Lower leg skin (tissue), 4 donors: ENCODE measurements at regions not wholly inside any gene's neighbourhood (a gene's known extent, or its start where the extent isn't known, plus 50 kb on each side); places are given as distances from the start of the nearest gene placed in this dataset.

Experiments
- DNase-seq, 2 donors: peaks; one replicate each; pipeline ENCODE4 v3.0.0-alpha.2; 2019; ENCODE audit warnings: low spot score in 2 of 2
- H3K4me3 ChIP-seq: fragments of 200-600 bp; sonication (generic); 2 replicates; pipeline ENCODE4 v1.5.1; 2017; ENCODE audit warnings: mild to moderate bottlenecking, low read depth; ENCODE audit not compliant: poor library complexity, severe bottlenecking
- CTCF ChIP-seq, 3 donors: fragments of 450-650 bp; IDR thresholded peaks; one replicate each; pipeline ENCODE4 v1.5.1; 2016; ENCODE audit warnings: antibody characterized with exemption in 3 of 3, mild to moderate bottlenecking in 3 of 3, moderate library complexity in 2 of 3
- POLR2A ChIP-seq, 2 donors: fragments of 450-650 bp; IDR thresholded peaks; one replicate each; pipeline ENCODE4 v1.6.1; 2016 to 2017; ENCODE audit warnings: antibody characterized with exemption in 2 of 2, mild to moderate bottlenecking in 1 of 2, moderate library complexity in 1 of 2
- WGBS, 2 donors: methylation state at CpG; one replicate each; pipeline ENCODE4 v1.1.5; 2018; 5-methylcytosine and 5-hydroxymethylcytosine counted together
- intact Hi-C: fragments of 100-400 bp; cut with DNase I; formaldehyde crosslinking; loops from one replicate; pipeline ENCODE4 v1.15.0; 2023; ENCODE audit warnings: low total_unique reads

- intact Hi-C loops = no loop called here
- no peak overlapping the region for H3K4me3 ChIP-seq
- TF ChIP-seq POLR2A (IDR thresholded peaks at IDR 0.05) (no peak), CTCF (IDR thresholded peaks at IDR 0.05) (no peak)
- no peak for DNase-seq
- WGBS, 2 donors = 63 to 76% methylated on average over 15 of the region's 15 CpGs
Observed at GRCh38 chr13:40087091-40088002, 431.9 kb downstream of the COG6 start.

GRCh38 chr13:40094056-40094455 lies 438.6 kb downstream of the COG6 start:
- H3K4me3 ChIP-seq = no peak overlapping the region
- TF ChIP-seq POLR2A (IDR thresholded peaks at IDR 0.05) (no peak), CTCF (IDR thresholded peaks at IDR 0.05) (no peak)
- 81 to 86% methylated on average over 4 of the region's 4 CpGs for WGBS, 2 donors
- intact Hi-C loops = no loop called here
- no peak for DNase-seq

GRCh38 chr13:40095695-40096356 lies 440.4 kb downstream of the COG6 start:
- H3K4me3 ChIP-seq = no peak overlapping the region
- TF ChIP-seq POLR2A (IDR thresholded peaks at IDR 0.05) = no peak
- TF ChIP-seq CTCF (IDR thresholded peaks at IDR 0.05) = no peak
- intact Hi-C loops = no loop called here
- 92 to 95% methylated on average over 9 of the region's 9 CpGs for WGBS, 2 donors
- DNase-seq = no peak

- TF ChIP-seq CTCF (IDR thresholded peaks at IDR 0.05) (no peak), POLR2A (IDR thresholded peaks at IDR 0.05) (no peak)
- DNase-seq = no peak
- no peak overlapping the region for H3K4me3 ChIP-seq
- intact Hi-C loops = no loop called here
- 71 to 74% methylated on average over 4 of the region's 4 CpGs for WGBS, 2 donors
Observed at GRCh38 chr13:40096357-40096901, 441.0 kb downstream of the COG6 start.

GRCh38 chr13:40098246-40098645 lies 442.8 kb downstream of the COG6 start:
- no peak for TF ChIP-seq CTCF (IDR thresholded peaks at IDR 0.05)
- TF ChIP-seq POLR2A (IDR thresholded peaks at IDR 0.05) = no peak
- intact Hi-C loops = no loop called here
- H3K4me3 ChIP-seq = no peak overlapping the region
- no peak for DNase-seq
- WGBS, 2 donors = 92 to 96% methylated on average over 7 of the region's 7 CpGs
